ENCODE measurements at regions not wholly inside any gene's neighbourhood (a gene's known extent, or its start where the extent isn't known, plus 50 kb on each side); places are given as distances from the start of the nearest gene placed in this dataset.

- no peak overlapping the region for H3K27ac ChIP-seq
- H3K27me3 ChIP-seq = no peaks in the 10 kb centered on the region
- H3K36me3 ChIP-seq = no peaks in the 10 kb centered on the region
- peaks cover 32% of the 10 kb centered on the region for H3K4me1 ChIP-seq
- H3K4me3 ChIP-seq = no peak overlapping the region
- TF ChIP-seq EP300 (IDR thresholded peaks at IDR 0.05) (no peak), POLR2AphosphoS5 (IDR thresholded peaks at IDR 0.05) (no peak), POLR2A (IDR thresholded peaks at IDR 0.05) (no peak)
- TF ChIP-seq, protein P1, sequence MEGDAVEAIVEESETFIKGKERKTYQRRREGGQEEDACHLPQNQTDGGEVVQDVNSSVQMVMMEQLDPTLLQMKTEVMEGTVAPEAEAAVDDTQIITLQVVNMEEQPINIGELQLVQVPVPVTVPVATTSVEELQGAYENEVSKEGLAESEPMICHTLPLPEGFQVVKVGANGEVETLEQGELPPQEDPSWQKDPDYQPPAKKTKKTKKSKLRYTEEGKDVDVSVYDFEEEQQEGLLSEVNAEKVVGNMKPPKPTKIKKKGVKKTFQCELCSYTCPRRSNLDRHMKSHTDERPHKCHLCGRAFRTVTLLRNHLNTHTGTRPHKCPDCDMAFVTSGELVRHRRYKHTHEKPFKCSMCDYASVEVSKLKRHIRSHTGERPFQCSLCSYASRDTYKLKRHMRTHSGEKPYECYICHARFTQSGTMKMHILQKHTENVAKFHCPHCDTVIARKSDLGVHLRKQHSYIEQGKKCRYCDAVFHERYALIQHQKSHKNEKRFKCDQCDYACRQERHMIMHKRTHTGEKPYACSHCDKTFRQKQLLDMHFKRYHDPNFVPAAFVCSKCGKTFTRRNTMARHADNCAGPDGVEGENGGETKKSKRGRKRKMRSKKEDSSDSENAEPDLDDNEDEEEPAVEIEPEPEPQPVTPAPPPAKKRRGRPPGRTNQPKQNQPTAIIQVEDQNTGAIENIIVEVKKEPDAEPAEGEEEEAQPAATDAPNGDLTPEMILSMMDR (IDR thresholded peaks at IDR 0.05) = no peak
- H3K9me3 ChIP-seq = peaks cover 6% of the 10 kb centered on the region
- no peak for DNase-seq (ENCODE audit: low spot score in 2 of 2)
- 81% methylated on average over 4 of the region's 4 CpGs for WGBS
These were observed 92.7 kb upstream of the PGRMC2 start for GRCh38 chr4:128380306-128380705.

DNA sequence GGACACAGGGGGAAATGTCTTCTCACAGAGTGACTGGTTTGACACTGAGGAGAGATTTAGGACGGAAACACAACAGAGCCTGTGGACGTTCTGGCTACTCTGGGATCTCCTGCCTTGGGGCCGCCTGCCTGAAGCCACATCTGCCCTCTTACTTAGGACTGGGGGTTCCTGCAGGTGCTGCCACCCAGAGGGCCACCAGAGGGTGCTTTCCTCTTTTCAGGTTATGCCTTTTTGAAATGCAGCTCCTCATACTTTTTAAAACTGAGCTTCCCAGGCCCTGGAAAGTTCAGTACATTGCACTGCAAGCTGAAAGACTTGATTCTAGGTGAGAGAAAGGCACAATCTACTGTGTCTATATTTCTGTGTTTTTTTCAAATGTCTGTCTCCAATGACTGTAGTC, 92.2 kb upstream of the PGRMC2 start:
- no peak for DNase-seq (ENCODE audit: low spot score in 2 of 2)
- TF ChIP-seq, protein P1 (IDR thresholded peaks at IDR 0.05) = peak in 1 of 2 donors; percentile 33
- TF ChIP-seq POLR2AphosphoS5 (IDR thresholded peaks at IDR 0.05) = no peak
- H3K9me3 ChIP-seq = peaks cover 6% of the 10 kb centered on the region
- H3K36me3 ChIP-seq = no peaks in the 10 kb centered on the region
- no peak overlapping the region for H3K27ac ChIP-seq
- H3K4me3 ChIP-seq = no peak overlapping the region
- H3K27me3 ChIP-seq = no peaks in the 10 kb centered on the region
- 75% methylated on average over 3 of the region's 3 CpGs for WGBS
- peaks cover 28% of the 10 kb centered on the region for H3K4me1 ChIP-seq

GRCh38 chr4:128378668-128379067, 91.1 kb upstream of the PGRMC2 start:
- Histone ChIP-seq H3K27ac (no peak overlapping the region), H3K27me3 (no peaks in the 10 kb centered on the region), H3K36me3 (no peaks in the 10 kb centered on the region), H3K4me3 (no peak overlapping the region), H3K4me1 (peaks cover 28% of the 10 kb centered on the region), H3K9me3 (peaks cover 6% of the 10 kb centered on the region)
- TF ChIP-seq POLR2AphosphoS5 (IDR thresholded peaks at IDR 0.05) (no peak), EP300 (IDR thresholded peaks at IDR 0.05) (no peak), POLR2A (IDR thresholded peaks at IDR 0.05) (no peak)
- TF ChIP-seq, protein P1 (IDR thresholded peaks at IDR 0.05) = no peak
- 94% methylated on average over 3 of the region's 3 CpGs for WGBS
- DNase-seq (ENCODE audit: low spot score in 2 of 2) = no peak

DNA sequence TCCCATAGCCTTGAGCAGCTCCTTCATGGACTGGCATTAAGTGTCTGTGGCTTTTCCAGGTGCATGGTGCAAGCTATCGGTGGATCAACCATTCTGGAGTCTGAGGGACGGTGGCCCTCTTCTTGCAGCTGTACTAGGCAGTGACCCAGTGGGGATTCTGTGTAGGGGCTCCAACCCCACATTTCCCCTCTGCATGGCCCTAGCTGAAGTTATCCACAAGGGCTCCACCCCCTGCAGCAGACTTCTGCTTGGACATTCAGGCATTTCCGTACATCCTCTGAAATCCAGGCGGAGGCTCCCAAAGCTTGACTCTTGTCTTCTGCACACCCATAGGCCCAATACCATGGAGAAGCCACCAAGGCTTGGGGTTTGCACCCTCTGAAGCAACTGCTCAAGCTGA, 89.3 kb upstream of the PGRMC2 start:
- Histone ChIP-seq H3K4me1 (peaks cover 23% of the 10 kb centered on the region), H3K4me3 (no peak overlapping the region), H3K27me3 (no peaks in the 10 kb centered on the region), H3K27ac (no peak overlapping the region), H3K36me3 (no peaks in the 10 kb centered on the region), H3K9me3 (peaks cover 6% of the 10 kb centered on the region)
- TF ChIP-seq POLR2A (IDR thresholded peaks at IDR 0.05) (no peak), POLR2AphosphoS5 (IDR thresholded peaks at IDR 0.05) (no peak), EP300 (IDR thresholded peaks at IDR 0.05) (no peak)
- TF ChIP-seq, protein P1 (IDR thresholded peaks at IDR 0.05) = no peak
- WGBS = 90% methylated on average over 2 of the region's 4 CpGs
- no peak for DNase-seq (ENCODE audit: low spot score in 2 of 2)

- no peak for DNase-seq (ENCODE audit: low spot score in 2 of 2)
- Histone ChIP-seq H3K9me3 (peaks cover 6% of the 10 kb centered on the region), H3K27ac (no peak overlapping the region), H3K4me3 (no peak overlapping the region), H3K4me1 (peaks cover 22% of the 10 kb centered on the region), H3K36me3 (no peaks in the 10 kb centered on the region), H3K27me3 (no peaks in the 10 kb centered on the region)
- WGBS = 95% methylated on average over 5 of the region's 5 CpGs
- no peak for TF ChIP-seq EP300 (IDR thresholded peaks at IDR 0.05)
- no peak for TF ChIP-seq POLR2A (IDR thresholded peaks at IDR 0.05)
- TF ChIP-seq, protein P1 (IDR thresholded peaks at IDR 0.05) = no peak
- TF ChIP-seq POLR2AphosphoS5 (IDR thresholded peaks at IDR 0.05) = no peak
These were observed 88.7 kb upstream of the PGRMC2 start for GRCh38 chr4:128376303-128376702.

Data from suprapubic skin (tissue), 4 donors.